Vagina (tissue), 2 donors: ENCODE measurements at regions not wholly inside any gene's neighbourhood (a gene's known extent, or its start where the extent isn't known, plus 50 kb on each side); places are given as distances from the start of the nearest gene placed in this dataset.
"Not testable (repeated sequence)": the region's sequence is repeated elsewhere in the genome, so short reads cannot be mapped to it uniquely, and the experiment has no call there.

ENCODE experiments used
- DNase-seq, 2 donors: peaks; one replicate each; pipeline ENCODE4 v3.0.0-alpha.2; 2017; ENCODE audit errors: extremely low spot score in 2 of 2
- H3K27ac ChIP-seq: fragments of 200-600 bp; sonication (generic); one replicate; pipeline ENCODE4 v1.5.1; 2019
- H3K27me3 ChIP-seq: fragments of 200-600 bp; sonication (generic); one replicate; pipeline ENCODE4 v1.5.1; 2019
- H3K36me3 ChIP-seq, 2 donors: fragments of 200-600 bp; sonication (generic); one replicate each; pipeline ENCODE4 v1.5.1; 2017 to 2019
- H3K4me1 ChIP-seq: fragments of 200-600 bp; sonication (generic); one replicate; pipeline ENCODE4 v1.5.1; 2019
- H3K4me3 ChIP-seq, 2 donors: fragments of 200-600 bp; sonication (generic); 1 replicate in 1 of 2; 2 replicates in 1 of 2; pipeline ENCODE4 v1.5.1; 2016 to 2019
- H3K9me3 ChIP-seq: fragments of 200-600 bp; sonication (generic); one replicate; pipeline ENCODE4 v1.5.1; 2019
- POLR2A ChIP-seq, 2 donors: fragments of 450-650 bp; IDR thresholded peaks; one replicate each; pipeline ENCODE4 v1.6.1; 2017; ENCODE audit warnings: antibody characterized with exemption in 2 of 2, mild to moderate bottlenecking in 2 of 2, moderate library complexity in 2 of 2
- POLR2AphosphoS5 ChIP-seq, 2 donors: sonication (generic); formaldehyde crosslinking; IDR thresholded peaks; one replicate each; pipeline ENCODE4 v1.9.0; 2017; ENCODE audit warnings: antibody characterized with exemption in 2 of 2, mild to moderate bottlenecking in 2 of 2, low read depth in 1 of 2; ENCODE audit not compliant: insufficient read depth in 1 of 2
- intact Hi-C: fragments of 100-400 bp; cut with DNase I; formaldehyde crosslinking; loops from one replicate; pipeline ENCODE4 v1.15.1; 2023
- TF ChIP-seq, protein P1 (sequence below), 3 experiments: fragments of 450-650 bp in 2 of 3; fragments of 200-600 bp in 1 of 3; sonication (generic) in 1 of 3; IDR thresholded peaks; one replicate each; pipeline ENCODE4 v1.5.1; 2017 to 2019; ENCODE audit warnings: antibody characterized with exemption in 3 of 3, mild to moderate bottlenecking in 2 of 3, moderate library complexity in 2 of 3

GRCh38 chr6:131336596-131336995 is 201.3 kb downstream of the AKAP7 start:
- Histone ChIP-seq H3K27me3 (no peaks in the 10 kb centered on the region), H3K27ac (no peak overlapping the region), H3K9me3 (no peaks in the 10 kb centered on the region), H3K4me3 (no peak overlapping the region), H3K4me1 (no peaks in the 10 kb centered on the region), H3K36me3 (no peaks in the 10 kb centered on the region)
- TF ChIP-seq POLR2AphosphoS5 (IDR thresholded peaks at IDR 0.05; ENCODE audit: insufficient read depth in 1 of 2, low read depth in 1 of 2) (no peak), POLR2A (IDR thresholded peaks at IDR 0.05) (no peak)
- TF ChIP-seq, protein P1, sequence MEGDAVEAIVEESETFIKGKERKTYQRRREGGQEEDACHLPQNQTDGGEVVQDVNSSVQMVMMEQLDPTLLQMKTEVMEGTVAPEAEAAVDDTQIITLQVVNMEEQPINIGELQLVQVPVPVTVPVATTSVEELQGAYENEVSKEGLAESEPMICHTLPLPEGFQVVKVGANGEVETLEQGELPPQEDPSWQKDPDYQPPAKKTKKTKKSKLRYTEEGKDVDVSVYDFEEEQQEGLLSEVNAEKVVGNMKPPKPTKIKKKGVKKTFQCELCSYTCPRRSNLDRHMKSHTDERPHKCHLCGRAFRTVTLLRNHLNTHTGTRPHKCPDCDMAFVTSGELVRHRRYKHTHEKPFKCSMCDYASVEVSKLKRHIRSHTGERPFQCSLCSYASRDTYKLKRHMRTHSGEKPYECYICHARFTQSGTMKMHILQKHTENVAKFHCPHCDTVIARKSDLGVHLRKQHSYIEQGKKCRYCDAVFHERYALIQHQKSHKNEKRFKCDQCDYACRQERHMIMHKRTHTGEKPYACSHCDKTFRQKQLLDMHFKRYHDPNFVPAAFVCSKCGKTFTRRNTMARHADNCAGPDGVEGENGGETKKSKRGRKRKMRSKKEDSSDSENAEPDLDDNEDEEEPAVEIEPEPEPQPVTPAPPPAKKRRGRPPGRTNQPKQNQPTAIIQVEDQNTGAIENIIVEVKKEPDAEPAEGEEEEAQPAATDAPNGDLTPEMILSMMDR (IDR thresholded peaks at IDR 0.05), result no peak
- no peak for DNase-seq
- intact Hi-C loops, result no loop called here

DNA sequence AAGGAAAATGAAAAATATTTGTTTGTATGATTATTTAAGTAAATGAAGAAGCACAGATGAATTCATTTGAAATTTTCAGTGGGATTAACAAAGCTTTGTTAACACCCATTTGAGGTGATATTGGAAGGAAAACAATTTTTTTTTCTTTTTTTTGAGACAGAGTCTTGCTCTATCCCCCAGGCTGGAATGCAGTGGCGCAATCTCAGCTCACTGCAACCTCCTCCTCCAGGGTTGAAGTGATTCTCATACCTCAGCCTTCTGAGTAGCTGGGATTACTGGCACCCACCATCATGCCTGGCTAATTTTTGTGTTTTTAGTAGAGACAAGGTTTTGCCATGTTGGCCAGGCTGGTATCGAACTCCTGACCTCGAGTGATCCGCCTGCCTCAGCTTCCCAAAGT is 211.6 kb downstream of the AKAP7 start:
- H3K4me1 ChIP-seq, H3K27me3 ChIP-seq, H3K36me3 ChIP-seq, H3K4me3 ChIP-seq, DNase-seq, intact Hi-C loops, H3K27ac ChIP-seq, H3K9me3 ChIP-seq: not testable (repeated sequence)

DNA sequence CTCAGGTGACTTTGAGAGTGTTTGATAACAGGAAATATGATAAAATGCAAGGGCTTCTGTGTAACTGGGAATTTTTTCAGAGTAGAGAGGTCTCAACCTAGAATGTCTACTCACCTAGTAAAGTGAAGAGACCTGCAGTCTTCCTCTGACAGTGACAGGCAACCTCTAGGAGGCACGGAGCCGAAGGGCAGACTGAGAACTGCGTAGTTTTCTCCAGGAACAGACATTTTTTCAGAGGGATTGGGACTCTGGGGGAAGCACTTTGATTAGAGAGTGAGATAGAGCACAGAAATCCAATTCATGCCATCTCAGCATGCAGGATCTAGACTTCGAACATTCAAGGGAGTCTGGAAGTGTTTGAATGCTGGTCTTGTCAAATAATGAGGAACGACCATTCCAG is 213.3 kb downstream of the AKAP7 start:
- H3K4me3 ChIP-seq, result no peak overlapping the region
- DNase-seq, result no peak
- no peaks in the 10 kb centered on the region for H3K9me3 ChIP-seq
- H3K4me1 ChIP-seq, result no peaks in the 10 kb centered on the region
- no peak overlapping the region for H3K27ac ChIP-seq
- H3K27me3 ChIP-seq, result no peaks in the 10 kb centered on the region
- TF ChIP-seq POLR2A (IDR thresholded peaks at IDR 0.05) (no peak), POLR2AphosphoS5 (IDR thresholded peaks at IDR 0.05; ENCODE audit: insufficient read depth in 1 of 2, low read depth in 1 of 2) (no peak)
- TF ChIP-seq, protein P1 (IDR thresholded peaks at IDR 0.05), result no peak
- intact Hi-C loops, result no loop called here
- H3K36me3 ChIP-seq, result no peaks in the 10 kb centered on the region

DNA sequence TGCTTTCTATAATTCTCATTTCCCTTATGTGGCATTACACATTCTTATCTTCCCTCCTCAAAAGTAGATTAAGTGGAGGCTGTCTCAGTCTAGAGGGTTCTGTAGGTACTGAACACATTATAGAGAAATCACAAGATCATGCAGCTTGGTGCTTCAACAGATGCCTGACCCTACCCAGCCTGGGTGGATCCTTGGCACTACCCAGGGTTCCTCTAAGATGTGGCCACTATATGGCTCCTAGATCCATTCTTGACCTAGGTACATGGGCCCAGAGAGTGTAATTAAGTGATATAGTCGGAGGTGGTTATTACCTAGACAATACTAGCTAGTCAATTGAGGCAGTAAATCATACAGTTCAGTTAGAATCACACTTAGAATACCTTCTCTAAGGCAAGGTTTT is 213.9 kb downstream of the AKAP7 start:
- no peak for DNase-seq
- Histone ChIP-seq H3K9me3 (no peaks in the 10 kb centered on the region), H3K27ac (no peak overlapping the region), H3K4me1 (no peaks in the 10 kb centered on the region), H3K4me3 (no peak overlapping the region), H3K27me3 (no peaks in the 10 kb centered on the region), H3K36me3 (no peaks in the 10 kb centered on the region)
- TF ChIP-seq POLR2A (IDR thresholded peaks at IDR 0.05), result no peak
- no peak for TF ChIP-seq POLR2AphosphoS5 (IDR thresholded peaks at IDR 0.05; ENCODE audit: insufficient read depth in 1 of 2, low read depth in 1 of 2)
- TF ChIP-seq, protein P1 (IDR thresholded peaks at IDR 0.05), result no peak
- intact Hi-C loops, result no loop called here

DNA sequence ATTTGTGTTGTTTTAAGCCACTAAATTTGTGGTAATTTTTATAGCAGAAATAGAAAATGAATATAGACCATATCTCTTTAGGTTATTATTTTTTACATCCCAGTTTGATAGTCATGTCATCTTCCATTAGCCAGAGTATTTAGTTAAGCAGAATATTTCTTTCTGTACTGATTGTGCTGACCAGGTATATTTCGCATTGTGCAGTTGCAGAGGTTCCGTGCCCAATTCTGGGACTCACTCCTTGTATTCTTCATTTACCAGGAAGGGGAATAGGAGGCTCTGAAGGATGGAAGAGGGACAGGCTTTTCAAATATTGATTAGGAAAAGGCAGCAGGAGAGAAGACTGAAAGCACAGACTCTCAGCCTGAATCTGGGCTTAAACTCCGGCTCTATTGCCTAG is 217.8 kb downstream of the AKAP7 start:
- Histone ChIP-seq H3K9me3 (no peaks in the 10 kb centered on the region), H3K27me3 (no peaks in the 10 kb centered on the region), H3K36me3 (no peaks in the 10 kb centered on the region), H3K27ac (no peak overlapping the region), H3K4me1 (no peaks in the 10 kb centered on the region), H3K4me3 (no peak overlapping the region)
- TF ChIP-seq, protein P1 (IDR thresholded peaks at IDR 0.05), result no peak
- TF ChIP-seq POLR2AphosphoS5 (IDR thresholded peaks at IDR 0.05; ENCODE audit: insufficient read depth in 1 of 2, low read depth in 1 of 2) (no peak), POLR2A (IDR thresholded peaks at IDR 0.05) (no peak)
- no peak for DNase-seq
- intact Hi-C loops, result no loop called here

GRCh38 chr6:131353876-131354275 is 218.6 kb downstream of the AKAP7 start:
- intact Hi-C loops, result no loop called here
- H3K4me3 ChIP-seq, result no peak overlapping the region
- no peaks in the 10 kb centered on the region for H3K27me3 ChIP-seq
- TF ChIP-seq POLR2AphosphoS5 (IDR thresholded peaks at IDR 0.05; ENCODE audit: insufficient read depth in 1 of 2, low read depth in 1 of 2) (no peak), POLR2A (IDR thresholded peaks at IDR 0.05) (no peak)
- TF ChIP-seq, protein P1 (IDR thresholded peaks at IDR 0.05), result no peak
- no peaks in the 10 kb centered on the region for H3K36me3 ChIP-seq
- DNase-seq, result no peak
- H3K4me1 ChIP-seq, result no peaks in the 10 kb centered on the region
- H3K9me3 ChIP-seq, result no peaks in the 10 kb centered on the region
- no peak overlapping the region for H3K27ac ChIP-seq
